BLaER1 treated with 17β-estradiol and CSF1 and Interleukin-3, amounts not matched to agents 10 nM and 100 nM (cell line): ENCODE measurements at regions not wholly inside any gene's neighbourhood (a gene's known extent, or its start where the extent isn't known, plus 50 kb on each side); places are given as distances from the start of the nearest gene placed in this dataset.
A peak's percentile ranks its signal among the peaks of the same experiment; 100 is the strongest.

Experiments
- H3K27ac ChIP-seq, 11 experiments: shearing (Covaris generic); formaldehyde crosslinking; 2 replicates each; pipeline ENCODE4 v1.8.1; 2022
- H3K27me3 ChIP-seq, 11 experiments: shearing (Covaris generic); formaldehyde crosslinking; 2 replicates each; pipeline ENCODE4 v1.8.1; 2022
- H3K36me3 ChIP-seq, 11 experiments: shearing (Covaris generic); formaldehyde crosslinking; 2 replicates each; pipeline ENCODE4 v1.8.1; 2022
- H3K4me1 ChIP-seq, 10 experiments: shearing (Covaris generic); formaldehyde crosslinking; 2 replicates each; pipeline ENCODE4 v1.8.1; 2022
- H3K4me2 ChIP-seq, 11 experiments: shearing (Covaris generic); formaldehyde crosslinking; 2 replicates each; pipeline ENCODE4 v1.8.1; 2022
- H3K4me3 ChIP-seq, 10 experiments: shearing (Covaris generic); formaldehyde crosslinking; 2 replicates each; pipeline ENCODE4 v1.8.1; 2022
- H3K9ac ChIP-seq, 11 experiments: shearing (Covaris generic); formaldehyde crosslinking; 2 replicates each; pipeline ENCODE4 v1.8.1; 2022
- H3K9me3 ChIP-seq, 11 experiments: shearing (Covaris generic); formaldehyde crosslinking; replicated peaks in 1 of 11; 2 replicates each; pipeline ENCODE4 v1.8.1; 2022
- H4K20me1 ChIP-seq, 11 experiments: shearing (Covaris generic); formaldehyde crosslinking; 2 replicates each; pipeline ENCODE4 v1.8.1; 2022
- Cebpa-rat ChIP-seq, 11 experiments: shearing (Covaris generic); IDR thresholded peaks; 2 replicates each; pipeline ENCODE4 v1.8.1; 2022

GRCh38 chr2:215684448-215685237 lies 248.8 kb upstream of the FN1 start:
- peak overlapping the region in 2 of 11 experiments; percentile 20 to 43; a peak in 2 of 22 replicates for H3K9ac ChIP-seq
- H3K9me3 ChIP-seq: peaks cover 0 to 5% (median 0%) of the 10 kb centered on the region in 11 experiments; a peak in 3 of 22 replicates
- H3K27me3 ChIP-seq: no peaks in the 10 kb centered on the region
- H3K27ac ChIP-seq: peak overlapping the region in 10 of 11 experiments; percentile 21 to 98 (median 92); a peak in 17 of 22 replicates
- 0 out of 22 replicates have a peak, but pooled peaks of 1 of the 11 experiments have one; percentile 1 for TF ChIP-seq Cebpa-rat (IDR thresholded peaks at IDR 0.05)
- peaks cover 24 to 83% (median 46%) of the 10 kb centered on the region in 10 experiments for H3K4me1 ChIP-seq
- no peak overlapping the region for H3K4me3 ChIP-seq
- no peaks in the 10 kb centered on the region for H4K20me1 ChIP-seq
- H3K36me3 ChIP-seq: no peaks in the 10 kb centered on the region
- peak overlapping the region in 7 of 11 experiments; percentile 7 to 82 (median 79); a peak in 12 of 22 replicates for H3K4me2 ChIP-seq

GRCh38 chr2:215683295-215683694 lies 247.4 kb upstream of the FN1 start:
- peaks cover 24 to 95% (median 52%) of the 10 kb centered on the region in 10 experiments for H3K4me1 ChIP-seq
- H3K4me2 ChIP-seq: peak overlapping the region in 6 of 11 experiments; percentile 57 to 82 (median 80); a peak in 12 of 22 replicates
- no peak for TF ChIP-seq Cebpa-rat (IDR thresholded peaks at IDR 0.05)
- peak overlapping the region in 10 of 11 experiments; percentile 91 to 98 (median 94); a peak in 21 of 22 replicates for H3K27ac ChIP-seq
- H4K20me1 ChIP-seq: no peaks in the 10 kb centered on the region
- peaks cover 0 to 10% (median 0%) of the 10 kb centered on the region in 11 experiments; a peak in 5 of 22 replicates for H3K9me3 ChIP-seq
- H3K4me3 ChIP-seq: no peak overlapping the region
- no peaks in the 10 kb centered on the region for H3K27me3 ChIP-seq
- no peaks in the 10 kb centered on the region for H3K36me3 ChIP-seq
- peak overlapping the region in 2 of 11 experiments; percentile 33 to 86; a peak in 3 of 22 replicates for H3K9ac ChIP-seq

GRCh38 chr2:215681799-215682596 lies 246.1 kb upstream of the FN1 start:
- Histone ChIP-seq H3K4me1 (peaks cover 27 to 94% (median 65%) of the 10 kb centered on the region in 10 experiments), H4K20me1 (no peaks in the 10 kb centered on the region), H3K27ac (peak overlapping the region; percentile 82 to 98 (median 93)), H3K9me3 (peaks cover 0 to 10% (median 0%) of the 10 kb centered on the region in 11 experiments; a peak in 5 of 22 replicates), H3K4me2 (peak overlapping the region; percentile 58 to 82 (median 79)), H3K27me3 (no peaks in the 10 kb centered on the region), H3K9ac (peak overlapping the region; percentile 57 to 86 (median 79); a peak in 21 of 22 replicates), H3K36me3 (no peaks in the 10 kb centered on the region), H3K4me3 (peak overlapping the region in 2 of 10 experiments; percentile 14 to 27; a peak in 4 of 20 replicates)
- no peak for TF ChIP-seq Cebpa-rat (IDR thresholded peaks at IDR 0.05)

GRCh38 chr2:215680605-215681598 lies 245.0 kb upstream of the FN1 start:
- peak overlapping the region; percentile 82 to 98 (median 93) for H3K27ac ChIP-seq
- H3K36me3 ChIP-seq: no peaks in the 10 kb centered on the region
- peaks cover 0 to 15% (median 0%) of the 10 kb centered on the region in 11 experiments; a peak in 7 of 22 replicates for H3K9me3 ChIP-seq
- peak overlapping the region; percentile 72 to 86 (median 79) for H3K9ac ChIP-seq
- H3K4me2 ChIP-seq: peak overlapping the region; percentile 58 to 82 (median 79)
- H3K4me3 ChIP-seq: no peak overlapping the region; a peak in 3 of 20 replicates
- H4K20me1 ChIP-seq: no peaks in the 10 kb centered on the region
- no peaks in the 10 kb centered on the region for H3K27me3 ChIP-seq
- peaks cover 27 to 97% (median 73%) of the 10 kb centered on the region in 10 experiments for H3K4me1 ChIP-seq
- peak; percentile 77 to 99 (median 97) for TF ChIP-seq Cebpa-rat (IDR thresholded peaks at IDR 0.05)

- H4K20me1 ChIP-seq: no peaks in the 10 kb centered on the region
- H3K27me3 ChIP-seq: no peaks in the 10 kb centered on the region
- H3K9ac ChIP-seq: peak overlapping the region in 7 of 11 experiments; percentile 9 to 72 (median 59); a peak in 13 of 22 replicates
- H3K4me2 ChIP-seq: peak overlapping the region in 9 of 11 experiments; percentile 2 to 77 (median 58); a peak in 15 of 22 replicates
- peak overlapping the region; percentile 39 to 98 (median 93); a peak in 20 of 22 replicates for H3K27ac ChIP-seq
- peaks cover 0 to 24% (median 7%) of the 10 kb centered on the region in 11 experiments; a peak in 9 of 22 replicates for H3K9me3 ChIP-seq
- H3K36me3 ChIP-seq: no peaks in the 10 kb centered on the region
- no peak overlapping the region for H3K4me3 ChIP-seq
- TF ChIP-seq Cebpa-rat (IDR thresholded peaks at IDR 0.05): no peak
- H3K4me1 ChIP-seq: peaks cover 27 to 80% (median 58%) of the 10 kb centered on the region in 10 experiments
These were observed 242.2 kb upstream of the FN1 start for GRCh38 chr2:215678094-215678493.

- peak overlapping the region; percentile 4 to 77 (median 58); a peak in 18 of 22 replicates for H3K4me2 ChIP-seq
- H3K9ac ChIP-seq: peak overlapping the region; percentile 21 to 72 (median 58); a peak in 13 of 22 replicates
- peaks cover 27 to 74% (median 51%) of the 10 kb centered on the region in 10 experiments for H3K4me1 ChIP-seq
These were observed 241.6 kb upstream of the FN1 start for GRCh38 chr2:215677481-215677880.

GRCh38 chr2:215672406-215672805 lies 236.5 kb upstream of the FN1 start:
- no peak for TF ChIP-seq Cebpa-rat (IDR thresholded peaks at IDR 0.05)
- Histone ChIP-seq H3K36me3 (no peaks in the 10 kb centered on the region; a peak in 1 of 22 replicates), H3K4me3 (no peak overlapping the region), H3K9ac (no peak overlapping the region), H3K4me2 (no peak overlapping the region), H3K27me3 (no peaks in the 10 kb centered on the region), H3K27ac (0 out of 22 replicates have a peak overlapping the region, but pooled peaks of 1 of the 11 experiments have one; percentile 13), H3K9me3 (peaks cover 0 to 55% (median 7%) of the 10 kb centered on the region in 11 experiments; a peak in 10 of 22 replicates), H4K20me1 (no peaks in the 10 kb centered on the region), H3K4me1 (peaks cover 0 to 54% (median 21%) of the 10 kb centered on the region in 10 experiments; a peak in 18 of 20 replicates)

More at GRCh38 chr2:215677481-215677880, 241.6 kb upstream of the FN1 start:
- H3K27ac ChIP-seq: peak overlapping the region; percentile 44 to 98 (median 93); a peak in 21 of 22 replicates
- H3K27me3 ChIP-seq: no peaks in the 10 kb centered on the region
- H4K20me1 ChIP-seq: no peaks in the 10 kb centered on the region
- no peak overlapping the region for H3K4me3 ChIP-seq
- no peaks in the 10 kb centered on the region; a peak in 1 of 22 replicates for H3K36me3 ChIP-seq
- peaks cover 0 to 30% (median 7%) of the 10 kb centered on the region in 11 experiments; a peak in 10 of 22 replicates for H3K9me3 ChIP-seq
- TF ChIP-seq Cebpa-rat (IDR thresholded peaks at IDR 0.05): 0 out of 22 replicates have a peak, but pooled peaks of 1 of the 11 experiments have one; percentile 8
